Prostate gland (tissue), 2 donors: ENCODE measurements at regions not wholly inside any gene's neighbourhood (a gene's known extent, or its start where the extent isn't known, plus 50 kb on each side); places are given as distances from the start of the nearest gene placed in this dataset.

Source experiments
- DNase-seq: peaks from one replicate; pipeline ENCODE4 v3.0.0-alpha.2; 2019; ENCODE audit warnings: low spot score
- H3K27ac ChIP-seq, 2 donors: fragments of 200-600 bp; sonication (generic); 2 replicates each; pipeline ENCODE4 v1.5.1; 2017 to 2019
- H3K27me3 ChIP-seq: fragments of 200-600 bp; sonication (generic); replicated peaks from 2 replicates; pipeline ENCODE4 v1.5.1; 2019; ENCODE audit not compliant: insufficient read depth
- H3K36me3 ChIP-seq, 2 donors: fragments of 200-600 bp; sonication (generic); 1 replicate in 1 of 2; 2 replicates in 1 of 2; pipeline versions ENCODE4 v1.5.1 to v1.8.1; 2017 to 2019
- H3K4me1 ChIP-seq: fragments of 200-600 bp; sonication (generic); replicated peaks from 2 replicates; pipeline ENCODE4 v1.5.1; 2019
- H3K4me3 ChIP-seq, 2 donors: fragments of 200-600 bp; sonication (generic); 2 replicates each; pipeline ENCODE4 v1.5.1; 2017 to 2019
- H3K9me3 ChIP-seq: fragments of 200-600 bp; sonication (generic); 2 replicates; pipeline ENCODE4 v1.5.1; 2017
- POLR2A ChIP-seq: fragments of 450-650 bp; IDR thresholded peaks from one replicate; pipeline ENCODE4 v1.6.1; 2016; ENCODE audit warnings: antibody characterized with exemption, mild to moderate bottlenecking
- POLR2AphosphoS5 ChIP-seq: sonication (generic); formaldehyde crosslinking; IDR thresholded peaks from one replicate; pipeline ENCODE4 v1.6.1; 2017; ENCODE audit warnings: antibody characterized with exemption
- whole genome bisulfite sequencing: methylation state at CpG from one replicate; pipeline ENCODE4 v1.1.5; 2018; 5-methylcytosine and 5-hydroxymethylcytosine counted together
- intact Hi-C: fragments of 100-400 bp; cut with DNase I; formaldehyde crosslinking; loops from one replicate; pipeline ENCODE4 v1.14.2; 2022
- TF ChIP-seq, protein P1 (sequence below), 4 experiments: fragments of 200-600 bp in 2 of 4; fragments of 450-650 bp in 2 of 4; sonication (generic) in 2 of 4; IDR thresholded peaks; 1 replicate in 3 of 4; 2 replicates in 1 of 4; pipeline ENCODE4 v1.5.1; 2016 to 2019; ENCODE audit warnings: antibody characterized with exemption in 4 of 4, mild to moderate bottlenecking in 2 of 4, moderate library complexity in 2 of 4

DNA sequence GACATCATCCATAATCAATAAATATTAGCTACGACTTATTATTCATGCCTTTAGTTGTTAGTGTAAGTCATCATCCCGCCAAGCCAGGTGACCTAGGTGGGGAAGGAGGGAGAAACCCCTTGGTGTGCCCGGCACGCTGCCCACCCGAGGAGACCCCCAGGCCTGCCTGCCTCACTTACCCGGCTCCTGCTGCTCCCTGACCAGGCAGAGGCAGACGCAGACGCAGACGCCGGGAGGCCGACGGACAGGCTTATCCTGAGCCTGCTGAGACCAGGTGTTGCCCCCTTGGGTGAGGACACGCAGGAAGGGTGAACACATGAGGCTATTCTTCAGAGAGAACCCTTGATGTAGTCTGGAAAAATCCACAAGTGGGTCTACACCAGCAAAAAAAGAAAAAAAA is 401.8 kb downstream of the GALR1 start:
- WGBS: 73% methylated on average over 13 of the region's 13 CpGs
- H3K27ac ChIP-seq: no peak overlapping the region
- H3K27me3 ChIP-seq: peaks cover 2% of the 10 kb centered on the region
- TF ChIP-seq, protein P1, sequence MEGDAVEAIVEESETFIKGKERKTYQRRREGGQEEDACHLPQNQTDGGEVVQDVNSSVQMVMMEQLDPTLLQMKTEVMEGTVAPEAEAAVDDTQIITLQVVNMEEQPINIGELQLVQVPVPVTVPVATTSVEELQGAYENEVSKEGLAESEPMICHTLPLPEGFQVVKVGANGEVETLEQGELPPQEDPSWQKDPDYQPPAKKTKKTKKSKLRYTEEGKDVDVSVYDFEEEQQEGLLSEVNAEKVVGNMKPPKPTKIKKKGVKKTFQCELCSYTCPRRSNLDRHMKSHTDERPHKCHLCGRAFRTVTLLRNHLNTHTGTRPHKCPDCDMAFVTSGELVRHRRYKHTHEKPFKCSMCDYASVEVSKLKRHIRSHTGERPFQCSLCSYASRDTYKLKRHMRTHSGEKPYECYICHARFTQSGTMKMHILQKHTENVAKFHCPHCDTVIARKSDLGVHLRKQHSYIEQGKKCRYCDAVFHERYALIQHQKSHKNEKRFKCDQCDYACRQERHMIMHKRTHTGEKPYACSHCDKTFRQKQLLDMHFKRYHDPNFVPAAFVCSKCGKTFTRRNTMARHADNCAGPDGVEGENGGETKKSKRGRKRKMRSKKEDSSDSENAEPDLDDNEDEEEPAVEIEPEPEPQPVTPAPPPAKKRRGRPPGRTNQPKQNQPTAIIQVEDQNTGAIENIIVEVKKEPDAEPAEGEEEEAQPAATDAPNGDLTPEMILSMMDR (IDR thresholded peaks at IDR 0.05): no peak
- TF ChIP-seq POLR2AphosphoS5 (no peak), POLR2A (no peak)
- H3K4me1 ChIP-seq: no peaks in the 10 kb centered on the region
- DNase-seq: no peak
- H3K9me3 ChIP-seq: no peaks in the 10 kb centered on the region
- intact Hi-C loops: loop anchor here (5.0 kb wide), 1 partner anchor 649 kb away; no protein-coding TSS in a partner anchor
- H3K36me3 ChIP-seq: no peaks in the 10 kb centered on the region
- H3K4me3 ChIP-seq: no peak overlapping the region

DNA sequence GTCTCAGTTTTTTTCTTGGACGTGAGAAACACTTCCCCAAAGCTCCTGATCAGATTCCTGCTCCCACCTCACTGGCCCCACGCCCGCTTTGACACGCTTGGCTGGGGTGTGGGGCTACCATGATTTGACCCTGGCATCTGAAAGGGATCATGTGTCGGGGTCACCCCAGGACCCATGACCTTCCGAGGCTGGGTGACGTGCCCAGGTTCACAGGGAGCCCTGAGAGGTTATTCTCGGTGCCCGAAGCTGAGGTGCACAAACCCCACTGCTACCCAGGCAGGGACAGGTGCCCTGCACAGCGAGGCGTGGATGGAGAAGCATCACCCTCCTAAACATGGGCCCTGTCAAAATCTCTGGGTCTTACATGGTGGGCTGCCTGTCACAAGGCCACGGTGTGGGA is 404.1 kb downstream of the GALR1 start:
- Histone ChIP-seq H3K27ac (no peak overlapping the region), H3K4me1 (no peaks in the 10 kb centered on the region), H3K9me3 (no peaks in the 10 kb centered on the region), H3K36me3 (no peaks in the 10 kb centered on the region), H3K27me3 (peaks cover 2% of the 10 kb centered on the region), H3K4me3 (no peak overlapping the region)
- DNase-seq: no peak
- TF ChIP-seq, protein P1 (IDR thresholded peaks at IDR 0.05): no peak
- no peak for TF ChIP-seq POLR2AphosphoS5
- no peak for TF ChIP-seq POLR2A
- intact Hi-C loops: loop anchor here (5.0 kb wide), 1 partner anchor 651 kb away; no protein-coding TSS in a partner anchor
- 93% methylated on average over 12 of the region's 12 CpGs for WGBS

DNA sequence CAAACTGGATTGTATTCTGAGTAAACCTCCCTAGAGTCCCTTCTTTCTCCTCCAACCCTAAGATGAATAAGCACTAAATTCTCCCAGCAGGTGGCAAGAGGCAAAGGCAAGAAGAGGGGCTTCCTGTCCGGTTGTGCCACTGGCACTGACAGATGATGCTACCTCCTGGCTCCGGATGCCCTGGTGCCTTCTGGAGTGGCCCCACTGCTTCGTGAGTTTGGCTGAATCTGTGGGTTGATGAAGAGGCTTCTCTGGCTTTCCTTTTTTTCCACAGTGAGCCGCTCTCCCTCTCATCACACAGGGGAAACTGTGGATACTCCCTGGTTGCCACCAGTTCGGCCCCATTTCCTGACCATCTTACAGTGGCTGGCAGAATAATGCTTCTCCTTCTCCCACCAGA is 404.7 kb downstream of the GALR1 start:
- H3K27ac ChIP-seq: no peak overlapping the region
- H3K36me3 ChIP-seq: no peaks in the 10 kb centered on the region
- 87% methylated on average over 5 of the region's 5 CpGs for WGBS
- peaks cover 2% of the 10 kb centered on the region for H3K27me3 ChIP-seq
- DNase-seq: no peak
- H3K9me3 ChIP-seq: no peaks in the 10 kb centered on the region
- no peak overlapping the region for H3K4me3 ChIP-seq
- intact Hi-C loops: loop anchor here (5.0 kb wide), 1 partner anchor 652 kb away; no protein-coding TSS in a partner anchor
- no peaks in the 10 kb centered on the region for H3K4me1 ChIP-seq
- TF ChIP-seq, protein P1 (IDR thresholded peaks at IDR 0.05): no peak
- TF ChIP-seq POLR2A: no peak
- no peak for TF ChIP-seq POLR2AphosphoS5

DNA sequence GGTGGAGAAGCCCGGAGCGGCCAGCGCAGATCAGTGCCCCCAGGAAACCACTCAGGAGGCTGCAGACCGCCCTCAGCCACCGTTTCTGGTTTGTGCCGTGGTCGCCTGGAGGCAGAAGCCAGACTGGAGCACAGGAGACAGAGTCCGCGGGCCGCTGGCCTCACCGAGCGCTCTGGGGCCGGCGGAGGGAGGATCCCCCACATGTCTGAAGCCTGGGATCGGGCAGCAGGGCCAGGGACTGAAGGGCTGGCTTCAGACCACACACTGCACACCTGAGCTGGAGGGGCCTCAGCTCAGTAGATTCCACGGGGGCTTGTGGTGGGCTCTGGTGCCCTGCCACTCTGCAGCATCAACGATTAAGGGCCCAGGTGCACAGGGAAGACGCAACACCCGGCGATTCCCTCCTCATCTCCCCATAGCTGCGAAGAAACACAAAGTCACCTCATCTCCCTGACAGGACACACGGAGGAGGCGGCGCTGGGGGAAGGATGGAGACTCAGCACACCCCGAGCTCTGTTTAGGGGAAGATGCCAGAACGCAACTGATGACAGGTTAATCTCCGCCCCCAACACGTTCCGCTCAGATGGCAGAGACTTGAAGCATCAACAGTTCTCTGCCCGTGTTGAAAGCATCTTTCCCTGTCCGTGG is 408.1 kb downstream of the GALR1 start:
- no peaks in the 10 kb centered on the region for H3K36me3 ChIP-seq
- intact Hi-C loops: no loop called here
- peaks cover 2% of the 10 kb centered on the region for H3K27me3 ChIP-seq
- H3K9me3 ChIP-seq: no peaks in the 10 kb centered on the region
- 89% methylated on average over 31 of the region's 31 CpGs for WGBS
- H3K27ac ChIP-seq: no peak overlapping the region
- H3K4me3 ChIP-seq: no peak overlapping the region
- DNase-seq: no peak
- TF ChIP-seq POLR2A (no peak), POLR2AphosphoS5 (no peak)
- TF ChIP-seq, protein P1 (IDR thresholded peaks at IDR 0.05): no peak
- no peaks in the 10 kb centered on the region for H3K4me1 ChIP-seq

DNA sequence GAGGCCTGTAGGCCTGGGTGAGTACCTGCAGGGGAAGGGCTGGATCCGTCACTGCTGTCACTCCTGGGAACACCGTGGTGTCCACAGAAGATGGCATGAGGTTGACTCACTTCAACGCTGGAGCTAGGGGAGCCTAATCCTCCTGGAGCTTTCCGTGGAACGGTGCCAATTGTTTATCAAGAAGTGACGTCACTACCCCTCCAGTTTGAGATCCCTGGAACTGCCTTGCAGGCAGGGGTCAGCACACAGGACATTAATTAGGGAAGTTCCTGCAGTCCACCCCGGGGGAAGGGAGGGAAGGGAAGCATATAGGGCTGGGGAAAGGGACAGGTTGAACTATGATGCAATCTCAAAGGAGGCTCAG is 408.6 kb downstream of the GALR1 start:
- WGBS: 66% methylated on average over 7 of the region's 7 CpGs
- DNase-seq: no peak
- Histone ChIP-seq H3K4me3 (no peak overlapping the region), H3K4me1 (no peaks in the 10 kb centered on the region), H3K27ac (no peak overlapping the region), H3K27me3 (peaks cover 2% of the 10 kb centered on the region), H3K9me3 (no peaks in the 10 kb centered on the region), H3K36me3 (no peaks in the 10 kb centered on the region)
- intact Hi-C loops: no loop called here
- TF ChIP-seq, protein P1 (IDR thresholded peaks at IDR 0.05): no peak
- TF ChIP-seq POLR2A (no peak), POLR2AphosphoS5 (no peak)
